NCI-H1417 treated with DMSO at 0.1 percent for 48 hours (cell line): ENCODE measurements at regions not wholly inside any gene's neighbourhood (a gene's known extent, or its start where the extent isn't known, plus 50 kb on each side); places are given as distances from the start of the nearest gene placed in this dataset.
"Not testable (repeated sequence)": the region's sequence is repeated elsewhere in the genome, so short reads cannot be mapped to it uniquely, and the experiment has no call there.

Experiments
- DNase-seq: peaks from one replicate; lab custom pipeline; 2025; lab: John Stamatoyannopoulos, UW

DNA sequence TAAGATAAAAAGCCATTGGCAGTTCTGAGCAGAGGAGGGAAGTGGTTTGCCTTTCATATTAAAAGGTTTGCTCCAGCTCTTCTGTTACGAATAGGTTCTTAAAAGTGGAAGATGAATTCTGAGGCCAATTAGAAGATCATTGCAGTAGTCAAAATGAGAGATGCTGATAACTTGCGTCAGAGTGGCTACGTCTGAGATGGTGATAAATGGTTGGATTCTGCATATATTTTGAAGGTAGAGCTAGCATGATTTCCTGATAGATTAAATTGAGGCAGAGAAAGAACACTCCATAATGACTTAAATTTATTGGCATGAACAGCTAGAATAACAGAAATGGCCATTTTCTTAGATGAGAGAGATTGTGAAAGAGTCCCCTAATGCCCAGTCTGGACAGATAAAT is 652.6 kb downstream of the DACH1 start:
- DNase-seq, result no peak

DNA sequence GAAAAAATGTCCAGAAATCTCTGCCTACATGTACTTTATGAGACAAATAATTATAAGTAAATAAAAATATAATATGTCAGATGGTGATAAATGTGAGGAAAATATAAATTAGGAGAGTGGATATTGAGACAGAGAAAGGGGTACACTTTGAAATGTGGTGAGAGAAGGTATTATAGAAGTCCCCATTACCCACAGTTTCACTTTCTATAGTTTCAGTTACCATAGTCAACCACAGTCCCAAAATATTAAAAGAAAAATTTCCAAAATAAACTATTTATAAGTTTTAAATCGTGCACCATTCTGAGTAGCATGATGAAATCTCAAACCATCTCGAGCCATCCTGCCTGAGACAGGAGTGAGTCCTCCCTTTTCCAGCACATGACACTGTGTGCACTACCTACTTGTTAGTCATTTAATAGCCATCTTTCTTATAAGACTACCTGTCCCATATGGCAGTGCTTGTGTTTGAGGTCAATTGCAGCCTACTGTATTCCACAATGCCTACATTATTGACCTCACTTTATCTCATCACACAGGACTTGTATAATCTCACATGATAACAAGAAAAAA is 653.7 kb downstream of the DACH1 start:
- no peak for DNase-seq

DNA sequence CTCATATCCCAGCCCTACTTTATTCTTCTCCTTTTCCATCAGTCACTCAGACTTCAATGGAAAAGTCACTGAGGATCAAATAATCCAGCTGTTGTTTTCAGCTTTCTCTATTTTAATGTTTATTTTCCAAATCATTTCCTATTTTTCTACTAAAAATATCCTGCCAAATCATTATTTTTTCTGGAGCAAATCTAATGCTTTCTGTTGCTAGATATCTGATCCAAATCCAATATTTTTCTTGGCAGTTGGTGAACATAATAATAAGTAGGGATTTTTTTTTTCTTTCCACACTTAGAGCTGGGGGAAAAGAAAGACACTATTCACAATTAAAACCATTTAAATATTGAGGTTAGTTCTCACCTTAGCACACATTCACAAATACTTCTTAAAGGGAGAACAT is 656.1 kb downstream of the DACH1 start:
- DNase-seq, result no peak

DNA sequence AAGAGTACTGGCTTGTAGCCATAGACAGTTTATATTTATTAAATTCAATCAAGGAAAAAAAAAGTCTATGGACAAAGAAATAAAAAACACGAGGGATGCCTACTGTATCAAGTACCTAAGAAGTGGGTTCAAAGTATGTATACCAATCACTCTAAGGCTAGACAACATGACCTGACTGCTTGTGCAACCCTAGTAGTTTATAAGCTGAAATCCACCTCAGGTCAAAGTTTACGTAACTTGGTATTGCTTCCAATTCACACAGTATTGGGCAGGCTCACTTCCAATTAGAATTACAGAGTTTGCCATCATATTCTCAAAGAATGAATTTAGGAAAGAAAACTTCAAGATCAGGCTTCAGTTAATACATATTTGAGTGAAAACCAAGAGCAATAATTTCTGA is 657.8 kb downstream of the DACH1 start:
- no peak for DNase-seq

DNA sequence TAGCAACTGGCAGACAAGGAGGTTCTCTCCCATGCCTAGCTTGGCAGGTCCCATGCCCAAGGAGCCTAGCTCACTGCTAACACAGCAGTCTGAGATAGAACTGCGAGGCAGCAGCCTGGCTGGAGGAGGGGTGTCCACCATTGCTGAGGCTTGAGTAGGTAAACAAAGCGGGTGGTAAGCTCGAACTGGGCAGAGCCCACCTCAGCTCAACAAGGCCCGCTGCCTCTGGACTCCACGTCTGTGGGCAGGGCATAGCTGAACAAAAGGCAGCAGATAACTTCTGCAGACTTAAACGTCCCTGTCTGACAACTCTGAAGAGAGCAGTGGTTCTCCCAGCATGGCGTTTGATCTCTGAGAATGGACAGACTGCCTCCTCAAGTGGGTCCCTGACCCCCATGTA is 682.4 kb downstream of the DACH1 start:
- DNase-seq, result not testable (repeated sequence)

DNA sequence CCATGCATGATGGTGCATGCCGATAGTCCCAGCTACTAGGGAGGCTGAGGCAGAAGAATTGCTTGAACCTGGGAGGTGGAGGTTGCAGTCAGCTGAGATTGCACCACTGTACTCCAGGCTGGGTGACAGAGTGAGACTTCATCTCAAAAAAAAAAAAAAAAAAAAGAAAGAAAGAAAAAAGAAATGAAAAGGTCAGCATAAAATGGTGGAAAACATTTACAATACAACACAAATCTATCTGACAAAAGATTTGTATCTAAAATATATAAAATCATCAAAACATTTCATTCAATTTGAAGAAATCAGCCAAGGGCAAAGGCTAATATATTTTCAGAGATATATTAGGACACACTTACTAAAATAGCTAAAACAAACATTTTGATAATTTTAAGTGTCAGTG is 683.7 kb downstream of the DACH1 start:
- not testable (repeated sequence) for DNase-seq

DNA sequence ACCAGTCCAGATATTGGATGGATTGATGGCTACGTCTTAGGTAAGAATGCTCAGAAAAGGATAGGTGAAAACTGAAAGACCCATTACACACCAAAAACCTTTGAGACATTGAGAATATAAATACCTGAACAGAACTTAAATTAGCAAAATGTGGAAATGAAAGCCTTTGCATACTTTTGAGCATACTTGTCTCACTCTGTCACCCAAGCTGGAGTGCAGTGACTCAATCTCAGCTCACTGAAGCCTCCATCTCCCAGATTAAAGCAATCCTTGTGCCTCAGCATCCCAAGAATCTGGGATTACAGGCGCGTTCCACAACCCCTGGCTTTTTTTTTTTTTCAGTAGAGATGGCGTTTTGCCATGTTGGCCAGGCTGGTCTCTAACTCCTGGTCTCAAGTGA is 695.3 kb downstream of the DACH1 start:
- no peak for DNase-seq

DNA sequence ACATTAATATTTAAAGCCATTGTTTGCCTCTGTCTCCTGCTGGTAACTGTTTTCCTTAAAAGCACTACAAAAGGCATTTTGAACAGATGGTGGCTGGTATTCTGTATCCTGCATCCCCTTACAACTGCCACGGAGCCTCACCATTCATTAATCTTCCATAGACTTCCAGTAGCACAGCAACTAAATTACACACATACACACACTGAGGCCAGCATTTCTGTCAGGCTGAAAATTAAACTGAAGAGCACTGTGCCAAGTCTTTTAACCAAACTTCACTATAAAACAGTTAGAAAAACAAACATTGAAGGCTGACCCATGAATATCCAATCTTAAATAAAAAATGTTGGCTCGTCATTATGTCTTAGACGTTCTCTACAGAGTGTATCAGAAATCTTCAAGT is 697.8 kb downstream of the DACH1 start:
- peak; percentile 87 for DNase-seq

DNA sequence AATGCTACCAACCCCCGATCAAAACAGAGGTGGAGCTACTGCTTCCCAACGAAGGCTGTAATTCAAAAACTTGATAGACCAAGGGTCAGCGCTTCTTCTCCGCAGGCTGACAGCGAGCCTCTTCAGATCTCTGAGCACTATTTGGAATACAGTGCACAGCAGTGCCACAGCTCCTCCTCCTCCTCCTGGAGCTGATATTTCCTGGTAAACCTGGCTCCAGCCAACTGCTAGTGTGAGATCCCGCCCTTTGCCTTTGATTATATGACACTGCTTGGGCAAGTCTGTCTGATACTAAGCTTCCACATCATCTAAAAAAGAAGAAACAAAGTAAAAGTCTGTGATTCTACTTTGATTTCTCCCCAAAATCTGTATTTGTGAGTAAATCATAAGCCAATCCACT is 710.5 kb downstream of the DACH1 start:
- no peak for DNase-seq

DNA sequence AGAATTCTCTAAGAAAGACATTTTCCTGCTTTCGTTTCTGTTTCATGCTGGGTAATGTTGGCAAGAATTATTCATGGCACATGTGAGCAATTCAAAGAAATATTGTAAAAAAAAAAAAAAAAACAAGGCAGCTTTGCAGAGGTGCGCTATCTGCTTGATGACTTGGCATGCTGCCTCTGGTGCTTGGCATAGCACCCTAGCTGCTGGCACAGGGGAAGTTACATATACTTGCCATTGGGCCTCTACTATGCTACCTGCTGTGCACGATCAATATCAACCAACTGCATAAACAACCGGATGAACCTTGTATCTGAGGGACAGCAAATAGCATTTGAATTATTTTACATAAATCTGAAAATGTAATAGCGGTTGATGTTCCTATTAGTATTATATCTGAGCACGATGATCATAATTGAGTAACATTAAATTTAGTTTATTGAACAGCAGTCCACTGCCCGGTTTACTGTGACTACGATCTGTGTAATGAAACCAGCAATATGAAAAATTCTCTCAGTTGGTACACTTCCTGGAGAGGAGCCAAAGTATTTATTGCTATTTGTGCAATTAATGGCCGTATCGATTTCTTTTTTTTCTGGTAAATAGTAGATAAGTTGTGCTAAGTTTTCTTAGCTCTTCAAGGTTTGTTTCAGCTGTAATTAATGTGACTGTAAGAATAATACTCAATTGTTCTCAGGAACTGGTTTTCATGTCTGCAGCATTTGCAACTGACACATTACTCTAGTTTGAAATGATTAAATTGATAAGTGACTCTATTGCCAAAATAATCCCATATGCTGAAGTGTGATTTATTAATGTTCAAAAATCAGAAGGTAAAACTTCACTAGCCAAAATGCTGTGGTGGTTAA is 717.3 kb downstream of the DACH1 start:
- DNase-seq, result peak; percentile 66

DNA sequence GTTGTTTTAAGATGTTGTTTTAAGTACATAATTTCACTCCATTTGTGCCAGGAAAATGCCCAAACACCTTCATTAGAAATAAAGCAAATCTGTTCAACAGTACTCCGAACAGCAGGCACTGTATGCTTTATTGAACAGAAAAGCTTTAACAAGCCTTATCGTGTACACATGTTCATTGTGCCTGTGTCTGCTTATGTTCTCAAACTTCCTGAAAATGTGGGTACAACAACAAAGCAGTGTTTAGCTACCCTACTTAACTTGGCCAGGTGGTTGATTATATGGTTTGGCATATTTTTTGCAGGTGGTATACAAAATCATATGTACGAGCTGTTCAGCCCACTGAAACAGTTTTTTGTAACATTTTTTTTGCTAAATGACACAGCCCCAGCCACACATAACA is 718.0 kb downstream of the DACH1 start:
- DNase-seq, result peak; percentile 61

DNA sequence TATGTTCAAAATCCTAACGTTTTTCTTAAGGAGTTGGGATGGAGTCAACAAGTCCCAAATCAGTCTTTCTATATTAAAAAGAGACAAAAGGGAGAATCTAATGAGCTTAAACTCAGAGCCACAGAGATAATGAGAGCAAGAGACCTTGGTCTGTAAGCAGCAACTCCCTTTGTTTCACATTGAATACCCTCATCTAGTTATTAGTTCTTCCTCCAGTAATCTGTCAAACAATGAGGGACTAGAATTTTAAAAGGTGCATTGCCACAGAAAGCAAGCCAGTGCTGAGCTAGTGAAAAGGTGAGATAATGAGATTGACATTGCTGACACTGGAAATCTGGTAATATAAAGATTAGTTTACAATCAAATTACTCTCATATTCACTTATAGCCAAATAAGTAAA is 718.6 kb downstream of the DACH1 start:
- no peak for DNase-seq

DNA sequence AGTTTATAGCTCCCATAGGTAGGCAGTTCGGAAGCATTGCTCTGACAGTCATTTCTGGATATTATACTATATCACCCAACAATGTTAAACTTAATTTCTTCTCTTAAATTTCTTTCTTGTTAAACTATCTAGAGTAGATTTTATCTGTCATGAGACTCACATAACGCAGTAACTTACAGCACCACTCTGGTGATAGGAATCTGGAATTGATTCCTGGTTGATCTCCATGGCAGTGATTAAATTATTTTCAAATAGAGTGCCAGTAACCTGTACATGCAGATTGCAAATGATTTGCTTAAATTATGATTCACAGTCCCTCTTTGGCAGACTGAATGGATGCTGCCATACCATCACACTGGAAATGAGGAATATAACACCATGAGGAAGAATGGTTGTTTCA is 722.1 kb downstream of the DACH1 start:
- DNase-seq, result no peak

DNA sequence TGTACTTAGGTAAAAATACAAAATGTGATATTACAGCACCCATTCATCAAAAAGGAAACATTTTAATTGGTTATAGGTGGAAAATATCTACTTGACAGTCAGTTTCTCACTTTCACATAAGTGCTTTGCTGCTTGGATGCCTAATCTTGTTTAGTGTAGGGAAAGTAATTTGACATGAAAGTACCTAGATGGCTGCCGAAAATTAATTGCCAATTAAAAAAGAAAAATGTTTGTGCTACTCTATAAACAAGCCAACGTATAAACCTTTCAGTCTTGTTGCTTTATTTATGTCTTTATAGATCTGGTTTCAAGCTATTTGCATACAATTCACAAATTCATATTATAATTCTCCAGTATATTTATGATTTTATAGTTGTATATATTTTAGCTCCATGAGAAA is 729.9 kb downstream of the DACH1 start:
- no peak for DNase-seq

DNA sequence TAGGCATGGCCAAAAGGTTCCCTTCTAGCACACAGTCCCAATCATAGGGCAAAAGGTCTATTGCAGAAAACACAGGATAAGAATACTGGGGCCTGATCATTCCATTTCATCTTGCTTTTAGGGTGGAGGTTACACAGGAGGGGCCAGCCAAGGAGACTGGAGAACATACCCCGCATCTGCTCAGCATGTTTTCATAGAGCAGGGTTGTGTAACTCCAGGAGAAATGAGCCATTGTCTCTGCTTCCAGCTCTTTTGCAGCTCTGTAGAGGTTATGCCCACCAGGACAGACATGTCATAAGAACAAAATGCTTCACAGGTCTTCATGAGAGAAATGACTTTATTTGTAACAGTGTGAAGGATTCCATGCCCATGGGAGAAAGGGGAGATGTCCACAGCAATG is 742.8 kb downstream of the DACH1 start:
- no peak for DNase-seq

DNA sequence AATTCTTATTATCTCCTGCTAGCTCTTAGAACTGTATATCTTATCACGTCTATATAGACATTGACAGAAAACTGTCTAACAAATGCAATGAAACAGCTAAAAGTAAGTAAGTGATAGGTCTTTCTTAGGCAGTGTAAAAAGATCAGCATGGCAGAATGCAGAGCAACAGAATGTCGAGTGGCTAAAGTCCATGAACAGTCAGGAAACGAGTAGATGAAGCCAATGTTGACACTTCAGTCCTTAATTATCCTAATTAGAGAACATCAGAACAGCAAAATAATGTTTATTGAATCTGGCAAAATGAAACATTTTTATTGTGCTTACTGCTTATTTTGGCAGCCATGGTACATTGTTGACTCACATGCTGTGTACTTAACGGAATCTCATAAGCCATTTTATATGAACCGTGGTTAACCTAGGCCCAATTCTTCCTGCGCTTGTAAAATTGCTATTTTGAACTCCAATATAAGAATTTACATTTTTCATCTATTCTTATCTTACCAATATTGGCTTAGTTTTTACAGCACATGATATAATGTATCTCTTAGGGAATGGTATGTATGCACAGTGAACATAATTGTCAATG is 748.1 kb downstream of the DACH1 start:
- DNase-seq, result no peak

DNA sequence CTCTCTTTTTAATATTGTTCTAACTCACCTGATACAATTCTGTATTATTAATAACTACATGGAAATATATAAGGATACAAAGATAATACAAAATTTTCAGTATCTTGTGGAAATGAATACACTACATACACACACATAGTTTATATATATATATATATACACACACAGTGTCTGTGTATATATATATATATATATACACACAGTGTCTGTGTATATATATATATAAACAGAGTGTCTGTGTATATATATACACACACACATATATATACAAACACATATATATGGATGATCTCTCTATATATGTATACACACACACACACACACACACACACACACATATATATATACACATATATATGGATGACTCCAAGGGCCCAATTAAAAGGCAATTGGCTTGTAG is 749.1 kb downstream of the DACH1 start:
- no peak for DNase-seq

DNA sequence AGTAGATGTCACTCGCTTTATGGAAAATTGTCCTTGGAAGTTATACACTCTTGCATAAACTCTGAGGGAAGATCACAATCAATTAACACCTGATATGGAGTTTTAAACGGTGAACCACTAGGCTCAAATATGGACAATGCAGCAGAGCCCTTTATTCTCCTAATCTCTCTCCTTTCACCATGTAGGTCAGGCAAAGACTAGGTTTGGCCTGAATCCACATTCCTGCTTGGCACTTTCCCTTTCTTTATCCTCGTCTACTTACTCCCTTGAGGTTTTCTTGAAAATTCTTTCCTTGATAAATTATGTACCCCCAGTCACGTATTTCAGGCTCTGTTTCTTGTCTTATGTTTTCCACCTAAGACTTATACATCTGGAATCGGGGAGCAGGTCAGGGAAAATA is 751.7 kb downstream of the DACH1 start:
- DNase-seq, result no peak

DNA sequence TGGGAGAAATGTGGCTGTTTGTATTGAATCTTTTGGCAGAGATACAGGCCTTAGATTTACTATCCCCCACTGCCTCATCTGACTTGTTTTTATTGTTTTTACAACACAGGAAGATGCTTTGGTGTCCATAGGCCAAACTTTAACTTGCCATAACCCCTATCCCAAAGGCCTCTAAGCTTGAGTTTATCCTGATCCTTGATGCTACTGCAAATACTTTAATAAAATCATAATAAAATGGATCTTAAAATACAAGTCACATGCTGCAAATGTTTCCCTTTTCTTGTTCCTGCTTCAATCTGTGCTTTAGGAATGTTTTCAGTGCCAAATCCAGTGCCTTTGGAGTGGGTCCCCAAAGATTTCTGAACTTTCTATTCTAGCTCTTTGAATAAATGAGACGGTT is 770.6 kb downstream of the DACH1 start:
- no peak for DNase-seq

DNA sequence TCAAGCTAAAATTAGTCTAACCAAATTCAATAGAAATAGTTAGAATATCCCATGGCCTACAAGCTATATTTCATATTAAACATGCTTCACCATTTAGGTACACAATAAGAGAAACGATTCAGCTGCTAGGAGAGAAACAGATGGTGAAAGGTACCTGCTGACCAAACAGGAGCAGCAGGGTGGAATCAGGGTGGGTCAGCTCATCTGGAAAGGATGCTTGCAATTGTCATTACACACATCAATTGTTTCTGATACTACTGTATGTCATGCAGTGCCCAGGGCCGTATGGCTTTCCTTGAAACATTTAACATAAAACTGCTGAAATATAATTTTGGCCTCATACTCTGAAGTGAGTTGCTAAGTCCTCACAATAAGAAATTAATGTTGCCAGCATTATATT is 776.0 kb downstream of the DACH1 start:
- DNase-seq, result peak; percentile 63

DNA sequence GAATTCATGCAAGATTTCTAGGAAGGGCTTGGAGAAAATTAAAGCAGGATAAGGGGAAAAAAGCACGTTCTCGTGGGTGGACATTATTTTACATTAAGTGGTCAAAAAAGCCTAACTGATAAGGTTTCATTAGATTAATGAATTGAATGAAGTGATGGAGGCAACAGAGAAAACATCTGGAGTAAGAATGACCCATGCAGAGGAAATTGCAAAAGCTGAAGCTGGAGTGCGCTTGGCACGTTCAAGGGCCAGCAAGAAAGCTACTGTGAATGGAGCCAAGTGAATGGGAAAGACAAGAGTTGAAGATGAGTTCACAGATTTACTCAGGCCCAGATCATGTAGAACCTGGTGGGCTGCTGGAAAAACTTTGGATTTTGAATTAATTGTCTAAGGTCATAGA is 777.9 kb downstream of the DACH1 start:
- no peak for DNase-seq

DNA sequence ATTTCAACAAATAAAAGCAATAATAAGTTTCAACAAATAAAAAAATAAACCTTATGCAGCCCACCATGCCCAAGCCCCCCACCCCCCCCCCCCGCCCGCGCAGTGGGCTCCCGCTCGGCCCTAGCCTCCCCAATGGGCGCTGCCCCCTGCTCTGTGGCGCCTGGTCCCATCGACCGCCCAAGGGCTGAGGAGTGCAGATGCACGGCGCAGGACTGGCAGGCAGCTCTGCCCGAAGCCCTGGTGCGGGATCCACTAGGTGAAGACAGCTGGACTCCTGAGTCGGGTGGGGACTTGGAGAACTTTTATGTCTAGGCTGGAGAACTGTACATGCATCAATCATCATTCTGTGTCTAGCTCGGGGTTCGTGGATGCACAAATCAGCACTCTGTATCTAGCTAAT is 779.6 kb downstream of the DACH1 start:
- DNase-seq, result no peak

DNA sequence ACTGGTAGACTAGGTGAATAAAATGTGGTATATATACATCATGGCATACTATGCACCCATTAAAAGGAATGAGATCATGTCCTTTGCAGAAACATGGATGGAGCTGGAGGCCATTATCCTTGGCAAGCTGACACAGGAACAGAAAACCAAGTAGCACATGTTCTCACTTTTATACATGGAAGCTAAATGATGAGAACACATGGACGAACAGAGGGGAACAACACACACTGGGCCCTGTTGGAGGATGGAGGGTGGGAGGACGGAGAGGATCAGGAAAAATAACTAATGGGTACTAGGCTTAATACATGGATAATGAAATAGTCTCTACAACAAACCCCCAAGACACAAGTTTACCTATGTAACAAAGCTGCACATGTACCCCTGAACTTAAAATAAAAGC is 780.0 kb downstream of the DACH1 start:
- DNase-seq, result no peak

DNA sequence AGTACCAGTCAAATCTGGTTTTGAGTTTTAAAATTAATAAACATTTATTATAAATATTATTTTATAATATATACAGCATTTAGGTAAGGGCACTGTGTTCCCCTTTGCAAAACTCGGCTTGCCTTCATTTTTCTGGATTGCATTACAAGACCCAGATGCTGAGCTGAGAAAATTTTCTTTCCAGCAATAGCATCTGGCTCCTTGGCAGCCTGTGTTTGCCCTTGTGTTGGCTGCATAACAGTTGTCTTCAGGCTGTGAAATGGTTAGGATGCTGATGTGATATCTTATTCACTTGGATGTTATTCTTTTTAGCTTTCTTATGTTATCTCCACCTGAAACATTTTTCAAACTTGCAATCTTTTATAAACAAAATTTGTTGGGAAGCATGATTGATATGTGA is 784.4 kb downstream of the DACH1 start:
- DNase-seq, result no peak
